ENCODE measurements at regions not wholly inside any gene's neighbourhood (a gene's known extent, or its start where the extent isn't known, plus 50 kb on each side); places are given as distances from the start of the nearest gene placed in this dataset.

- no peak for DNase-seq
- H3K27ac ChIP-seq (ENCODE audit: low read depth in 2 of 2, low read length in 2 of 2) = no peak overlapping the region
- H3K4me1 ChIP-seq (ENCODE audit: control insufficient read depth in 2 of 3, insufficient read depth in 2 of 3, low read depth in 1 of 3, low read length in 3 of 3) = no peaks in the 10 kb centered on the region
- H3K9me3 ChIP-seq (ENCODE audit: control insufficient read depth in 2 of 3, insufficient read depth in 1 of 3, low read length in 3 of 3) = no peaks in the 10 kb centered on the region
- FAIRE-seq = no peak
- H3K27me3 ChIP-seq (ENCODE audit: control insufficient read depth, insufficient read depth, low read length) = no peaks in the 10 kb centered on the region
- intact Hi-C loops (cut with DNase I) = no loop called here
- H3K36me3 ChIP-seq (ENCODE audit: control insufficient read depth in 2 of 3, insufficient read depth in 3 of 3, low read length in 3 of 3) = no peaks in the 10 kb centered on the region
- no peak overlapping the region for H3K4me3 ChIP-seq (ENCODE audit: low read length in 3 of 3)
- no peak for TF ChIP-seq CTCF (IDR thresholded peaks at IDR 0.05; ENCODE audit: borderline replicate concordance, extremely low read depth, insufficient read depth)
- H3K9ac ChIP-seq (ENCODE audit: low read length in 3 of 3) = no peak overlapping the region
Observed at GRCh38 chr5:106759581-106759980, 911.2 kb downstream of the EFNA5 start.

- TF ChIP-seq CTCF (IDR thresholded peaks at IDR 0.05; ENCODE audit: borderline replicate concordance, extremely low read depth, insufficient read depth) = no peak
- no peak overlapping the region for H3K9ac ChIP-seq (ENCODE audit: low read length in 3 of 3)
- H3K27ac ChIP-seq (ENCODE audit: low read depth in 2 of 2, low read length in 2 of 2) = no peak overlapping the region
- no peaks in the 10 kb centered on the region for H3K9me3 ChIP-seq (ENCODE audit: control insufficient read depth in 2 of 3, insufficient read depth in 1 of 3, low read length in 3 of 3)
- H3K27me3 ChIP-seq (ENCODE audit: control insufficient read depth, insufficient read depth, low read length) = no peaks in the 10 kb centered on the region
- DNase-seq (no peak), FAIRE-seq (no peak)
- H3K4me3 ChIP-seq (ENCODE audit: low read length in 3 of 3) = no peak overlapping the region
- no peaks in the 10 kb centered on the region for H3K36me3 ChIP-seq (ENCODE audit: control insufficient read depth in 2 of 3, insufficient read depth in 3 of 3, low read length in 3 of 3)
- intact Hi-C loops (cut with DNase I) = no loop called here
- H3K4me1 ChIP-seq (ENCODE audit: control insufficient read depth in 2 of 3, insufficient read depth in 2 of 3, low read depth in 1 of 3, low read length in 3 of 3) = no peaks in the 10 kb centered on the region
Observed at GRCh38 chr5:106759152-106759551, 911.6 kb downstream of the EFNA5 start.

DNA sequence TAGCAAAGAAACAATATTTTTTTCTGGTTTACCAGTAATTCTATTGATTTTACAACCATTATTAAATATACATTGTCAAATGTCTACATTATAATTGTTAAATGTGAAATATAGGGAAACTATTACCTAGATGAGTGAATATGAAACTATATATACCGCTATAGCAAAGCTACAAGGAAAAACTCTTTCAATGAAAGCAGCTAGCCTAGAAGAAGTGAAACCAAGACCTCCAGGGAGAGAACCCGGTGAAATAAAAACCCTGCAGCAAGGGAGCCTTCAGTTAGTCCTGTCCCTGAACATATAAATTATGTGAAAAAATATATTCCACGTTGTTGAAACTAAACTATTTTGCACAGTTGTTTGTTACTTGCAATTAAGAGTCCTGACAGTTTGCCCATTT is 913.1 kb downstream of the EFNA5 start:
- no peak for DNase-seq
- Histone ChIP-seq H3K27ac (ENCODE audit: low read depth in 2 of 2, low read length in 2 of 2) (no peak overlapping the region), H3K36me3 (ENCODE audit: control insufficient read depth in 2 of 3, insufficient read depth in 3 of 3, low read length in 3 of 3) (no peaks in the 10 kb centered on the region), H3K27me3 (ENCODE audit: control insufficient read depth, insufficient read depth, low read length) (no peaks in the 10 kb centered on the region), H3K4me1 (ENCODE audit: control insufficient read depth in 2 of 3, insufficient read depth in 2 of 3, low read depth in 1 of 3, low read length in 3 of 3) (no peaks in the 10 kb centered on the region), H3K4me3 (ENCODE audit: low read length in 3 of 3) (no peak overlapping the region), H3K9me3 (ENCODE audit: control insufficient read depth in 2 of 3, insufficient read depth in 1 of 3, low read length in 3 of 3) (no peaks in the 10 kb centered on the region), H3K9ac (ENCODE audit: low read length in 3 of 3) (no peak overlapping the region)
- TF ChIP-seq CTCF (IDR thresholded peaks at IDR 0.05; ENCODE audit: borderline replicate concordance, extremely low read depth, insufficient read depth) = no peak
- FAIRE-seq = no peak
- intact Hi-C loops (cut with DNase I) = no loop called here

DNA sequence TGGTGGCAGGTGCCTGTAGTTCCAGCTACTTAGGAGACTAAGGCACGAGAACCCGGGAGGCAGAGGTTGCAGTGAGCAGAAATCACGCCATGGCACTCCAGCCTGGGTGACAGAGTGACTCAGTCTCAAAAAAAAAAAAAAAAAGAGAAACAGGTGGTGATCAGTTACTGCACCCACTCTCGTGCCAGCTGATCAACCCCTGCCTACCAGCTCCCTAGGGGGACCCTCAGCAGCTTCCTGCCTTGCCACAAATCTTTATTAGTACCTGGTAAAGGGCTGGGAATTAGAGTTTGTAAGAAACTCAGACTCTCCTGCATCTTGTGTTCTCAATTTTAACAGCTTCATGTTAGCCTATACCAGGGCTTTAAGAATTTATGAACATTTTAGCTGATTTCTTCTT is 914.9 kb downstream of the EFNA5 start:
- no peak for TF ChIP-seq CTCF (IDR thresholded peaks at IDR 0.05; ENCODE audit: borderline replicate concordance, extremely low read depth, insufficient read depth)
- FAIRE-seq (no peak), DNase-seq (no peak)
- Histone ChIP-seq H3K4me1 (ENCODE audit: control insufficient read depth in 2 of 3, insufficient read depth in 2 of 3, low read depth in 1 of 3, low read length in 3 of 3) (no peaks in the 10 kb centered on the region), H3K27me3 (ENCODE audit: control insufficient read depth, insufficient read depth, low read length) (no peaks in the 10 kb centered on the region), H3K4me3 (ENCODE audit: low read length in 3 of 3) (no peak overlapping the region), H3K9me3 (ENCODE audit: control insufficient read depth in 2 of 3, insufficient read depth in 1 of 3, low read length in 3 of 3) (no peaks in the 10 kb centered on the region), H3K27ac (ENCODE audit: low read depth in 2 of 2, low read length in 2 of 2) (no peak overlapping the region), H3K36me3 (ENCODE audit: control insufficient read depth in 2 of 3, insufficient read depth in 3 of 3, low read length in 3 of 3) (no peaks in the 10 kb centered on the region), H3K9ac (ENCODE audit: low read length in 3 of 3) (no peak overlapping the region)
- intact Hi-C loops (cut with DNase I) = no loop called here
